Panc1 (cell line): ENCODE measurements at regions not wholly inside any gene's neighbourhood (a gene's known extent, or its start where the extent isn't known, plus 50 kb on each side); places are given as distances from the start of the nearest gene placed in this dataset.

Source experiments
- ATAC-seq: fragments of 200-7000 bp; cut with Tn5 transposase; 2 replicates; pipeline ENCODE4 v1.9.1; 2020; ENCODE audit warnings: mild to moderate bottlenecking, moderate library complexity
- BruUV-seq: library from RNA; stranded (reverse); fragments of 400-500 nt; replicated peaks from 2 replicates; lab custom pipeline; 2021; lab: Mats Ljungman, UMichigan
- CTCF ChIA-PET: fragments of 300-600 bp; sonication (Branson Sonifier 250); formaldehyde crosslinking; loops from one replicate; lab custom pipeline; 2022; ENCODE audit warnings: antibody characterized with exemption; lab: Charles Lee
- POLR2A ChIA-PET: fragments of 300-600 bp; sonication (Branson Sonifier 250); formaldehyde crosslinking; loops from one replicate; lab custom pipeline; 2022; ENCODE audit warnings: antibody characterized with exemption; lab: Charles Lee
- DNase-seq: peaks from one replicate; pipeline ENCODE4 v3.0.0-alpha.2; 2010; ENCODE audit warnings: low read depth, low spot score
- H3K27ac ChIP-seq: 2 replicates; pipeline ENCODE4 v1.5.1; 2011; ENCODE audit warnings: mild to moderate bottlenecking, low read length, inconsistent platforms
- H3K27me3 ChIP-seq: fragments of 200-500 bp; sonication (Bioruptor generic); 2 replicates; pipeline ENCODE4 v1.6.0; 2014; ENCODE audit warnings: low read length, inconsistent platforms; ENCODE audit not compliant: control insufficient read depth, insufficient read depth
- H3K36me3 ChIP-seq: fragments of 200-500 bp; sonication (Bioruptor generic); 2 replicates; pipeline ENCODE4 v1.5.1; 2014; ENCODE audit warnings: inconsistent platforms, mild to moderate bottlenecking, low read length, moderate library complexity; ENCODE audit not compliant: control insufficient read depth, insufficient read depth
- H3K4me1 ChIP-seq: 2 replicates; pipeline ENCODE4 v1.5.1; 2011; ENCODE audit warnings: inconsistent platforms, mild to moderate bottlenecking, low read length, moderate library complexity; ENCODE audit not compliant: control insufficient read depth, insufficient read depth
- H3K4me3 ChIP-seq, 2 experiments: 2 replicates each; pipeline ENCODE4 v1.5.1; 2011 to 2012; ENCODE audit warnings: low read depth in 2 of 2, low read length in 2 of 2, mild to moderate bottlenecking in 2 of 2, inconsistent platforms in 1 of 2, moderate library complexity in 1 of 2
- H3K9me3 ChIP-seq: fragments of 200-500 bp; sonication (Bioruptor generic); 2 replicates; pipeline ENCODE4 v1.5.1; 2014; ENCODE audit warnings: low read depth, mild to moderate bottlenecking, inconsistent platforms, low read length, moderate library complexity; ENCODE audit not compliant: control insufficient read depth, insufficient read depth
- CTCF ChIP-seq: fragments of 450-650 bp; IDR thresholded peaks from 2 replicates; pipeline ENCODE4 v1.5.1; 2017; ENCODE audit warnings: mild to moderate bottlenecking
- POLR2AphosphoS5 ChIP-seq: IDR thresholded peaks from 2 replicates; pipeline ENCODE4 v1.6.1; 2012; ENCODE audit warnings: mild to moderate bottlenecking, low read depth, low read length, moderate library complexity
- REST ChIP-seq, 2 experiments: IDR thresholded peaks; 2 replicates each; pipeline ENCODE4 v1.6.1; 2011 to 2012; ENCODE audit warnings: low read depth in 2 of 2, control low read depth in 1 of 2, low read length in 1 of 2, mild to moderate bottlenecking in 1 of 2, moderate library complexity in 1 of 2; ENCODE audit not compliant: insufficient read depth in 1 of 2
- SIN3A ChIP-seq: IDR thresholded peaks from 2 replicates; pipeline ENCODE4 v1.6.1; 2012; ENCODE audit warnings: low read depth, mild to moderate bottlenecking, low read length, moderate library complexity, borderline replicate concordance; ENCODE audit not compliant: insufficient read depth
- TCF7L2 ChIP-seq: IDR thresholded peaks from 2 replicates; pipeline ENCODE4 v1.6.1; 2011; ENCODE audit warnings: mild to moderate bottlenecking, low read depth, low read length, inconsistent platforms
- in situ Hi-C: cut with HindIII; loops from 2 replicates; pipeline ENCODE4 v1.10.0; 2016; ENCODE audit warnings: low sequenced_read_pairs, low pct_unique_long_range_greater_than_20kb
- intact Hi-C: fragments of 100-400 bp; cut with micrococcal nuclease; formaldehyde crosslinking; loops from one replicate; pipeline ENCODE4 v1.10.0; 2022; ENCODE audit not compliant: unreplicated experiment

GRCh38 chr5:42268630-42269029 is 154.6 kb upstream of the GHR start:
- ChIA-PET CTCF (no interaction called here), POLR2A (interaction anchor here (0.6 kb wide), 1 partner anchor 50 kb away, joined by 4 read pairs; no protein-coding TSS in a partner anchor)
- intact Hi-C loops (no loop called here), in situ Hi-C loops (no loop called here)
- no peak for TF ChIP-seq POLR2AphosphoS5
- no peak for TF ChIP-seq CTCF
- TF ChIP-seq REST (IDR thresholded peaks at IDR 0.05; ENCODE audit: insufficient read depth in 1 of 2, low read depth in 2 of 2, low read length in 1 of 2) = no peak
- no peak for TF ChIP-seq SIN3A
- no peak for TF ChIP-seq TCF7L2
- no peak for ATAC-seq
- no peak for DNase-seq
- H3K4me1 ChIP-seq = no peaks in the 10 kb centered on the region
- no peaks in the 10 kb centered on the region; the same call in 1 of the 2 replicates for H3K36me3 ChIP-seq
- BruUV-seq = no TSS peak
- H3K9me3 ChIP-seq = no peaks in the 10 kb centered on the region
- H3K27ac ChIP-seq = no peak overlapping the region
- H3K4me3 ChIP-seq = no peak overlapping the region
- no peaks in the 10 kb centered on the region for H3K27me3 ChIP-seq

- Histone ChIP-seq H3K36me3 (no peaks in the 10 kb centered on the region; the same call in 1 of the 2 replicates), H3K27me3 (no peaks in the 10 kb centered on the region), H3K4me3 (no peak overlapping the region), H3K4me1 (no peaks in the 10 kb centered on the region), H3K9me3 (no peaks in the 10 kb centered on the region), H3K27ac (no peak overlapping the region)
- no TSS peak for BruUV-seq
- no peak for TF ChIP-seq TCF7L2
- TF ChIP-seq SIN3A = no peak
- TF ChIP-seq REST (IDR thresholded peaks at IDR 0.05; ENCODE audit: insufficient read depth in 1 of 2, low read depth in 2 of 2, low read length in 1 of 2) = no peak
- TF ChIP-seq POLR2AphosphoS5 = no peak
- no peak for DNase-seq
- in situ Hi-C loops (no loop called here), intact Hi-C loops (no loop called here)
- POLR2A ChIA-PET = no interaction called here
- ATAC-seq = no peak
- CTCF ChIA-PET = no interaction called here
Measured at GRCh38 chr5:42270771-42271170, 152.5 kb upstream of the GHR start.
